ENCODE measurements at regions not wholly inside any gene's neighbourhood (a gene's known extent, or its start where the extent isn't known, plus 50 kb on each side); places are given as distances from the start of the nearest gene placed in this dataset.

DNA sequence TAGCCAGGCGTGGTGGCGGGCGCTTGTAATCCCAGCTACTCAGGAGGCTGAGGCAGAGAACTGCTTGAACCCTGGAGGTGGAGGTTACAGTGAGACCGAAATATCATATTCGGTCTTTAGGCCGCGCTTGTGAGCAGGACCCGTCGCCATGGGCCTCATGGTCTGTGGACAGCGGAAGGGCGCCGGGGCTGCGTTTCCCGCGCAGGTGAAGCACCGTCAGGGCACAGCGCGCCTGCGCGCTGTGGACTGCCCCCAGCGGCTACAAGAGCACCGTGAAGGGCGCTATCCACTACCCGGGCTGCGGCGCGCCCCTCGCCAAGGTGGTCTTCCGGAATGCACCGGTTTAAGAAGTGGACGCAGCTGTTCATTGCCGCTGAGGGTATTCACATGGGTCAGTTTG is 482.0 kb upstream of the NAALADL2 start:
- Histone ChIP-seq H3K27ac (ENCODE audit: low read depth in 2 of 2, low read length in 1 of 2) (no peak overlapping the region), H3K4me2 (no peak overlapping the region), H3K27me3 (ENCODE audit: insufficient read depth) (no peaks in the 10 kb centered on the region), H3K4me1 (ENCODE audit: control insufficient read depth in 1 of 2, insufficient read depth in 2 of 2, low read depth in 1 of 2, low read length in 1 of 2) (no peaks in the 10 kb centered on the region), H3K9me2 (no peaks in the 10 kb centered on the region; the same call in 1 of the 2 replicates), H3K79me2 (ENCODE audit: insufficient read depth) (no peaks in the 10 kb centered on the region), H4K20me1 (ENCODE audit: insufficient read depth) (no peaks in the 10 kb centered on the region), H3K9ac (no peak overlapping the region), H3K9me3 (no peaks in the 10 kb centered on the region), H3K36me3 (replicated peaks in 1 of 2; ENCODE audit: control insufficient read depth in 1 of 2, insufficient read depth in 2 of 2, low read length in 1 of 2) (no peaks in the 10 kb centered on the region), H3K4me3 (ENCODE audit: low read depth in 2 of 2, low read length in 1 of 2) (no peak overlapping the region), H2AFZ (ENCODE audit: low read depth) (no peak overlapping the region), H3F3A (replicated peaks; ENCODE audit: insufficient read depth) (no peaks in the 10 kb centered on the region)
- CTCF ChIA-PET, result no interaction called here
- no peak for DNase-seq
- TF ChIP-seq, protein P1, sequence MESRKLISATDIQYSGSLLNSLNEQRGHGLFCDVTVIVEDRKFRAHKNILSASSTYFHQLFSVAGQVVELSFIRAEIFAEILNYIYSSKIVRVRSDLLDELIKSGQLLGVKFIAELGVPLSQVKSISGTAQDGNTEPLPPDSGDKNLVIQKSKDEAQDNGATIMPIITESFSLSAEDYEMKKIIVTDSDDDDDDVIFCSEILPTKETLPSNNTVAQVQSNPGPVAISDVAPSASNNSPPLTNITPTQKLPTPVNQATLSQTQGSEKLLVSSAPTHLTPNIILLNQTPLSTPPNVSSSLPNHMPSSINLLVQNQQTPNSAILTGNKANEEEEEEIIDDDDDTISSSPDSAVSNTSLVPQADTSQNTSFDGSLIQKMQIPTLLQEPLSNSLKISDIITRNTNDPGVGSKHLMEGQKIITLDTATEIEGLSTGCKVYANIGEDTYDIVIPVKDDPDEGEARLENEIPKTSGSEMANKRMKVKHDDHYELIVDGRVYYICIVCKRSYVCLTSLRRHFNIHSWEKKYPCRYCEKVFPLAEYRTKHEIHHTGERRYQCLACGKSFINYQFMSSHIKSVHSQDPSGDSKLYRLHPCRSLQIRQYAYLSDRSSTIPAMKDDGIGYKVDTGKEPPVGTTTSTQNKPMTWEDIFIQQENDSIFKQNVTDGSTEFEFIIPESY (IDR thresholded peaks at IDR 0.05; ENCODE audit: borderline replicate concordance, low read depth), result no peak
- no peak for TF ChIP-seq TCF12 (IDR thresholded peaks at IDR 0.05)
- no peak for TF ChIP-seq MEF2A (IDR thresholded peaks at IDR 0.05; ENCODE audit: borderline replicate concordance, low read depth)
- TF ChIP-seq EP300 (IDR thresholded peaks at IDR 0.05; ENCODE audit: borderline replicate concordance in 1 of 2, low read depth in 1 of 2, low read length in 1 of 2), result no peak
- no peak for TF ChIP-seq GATA2 (CRISPR knock-in tag; IDR thresholded peaks at IDR 0.05)
- TF ChIP-seq, protein P2, sequence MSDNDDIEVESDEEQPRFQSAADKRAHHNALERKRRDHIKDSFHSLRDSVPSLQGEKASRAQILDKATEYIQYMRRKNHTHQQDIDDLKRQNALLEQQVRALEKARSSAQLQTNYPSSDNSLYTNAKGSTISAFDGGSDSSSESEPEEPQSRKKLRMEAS (IDR thresholded peaks at IDR 0.05; ENCODE audit: low read depth), result no peak
- TF ChIP-seq, protein P3, sequence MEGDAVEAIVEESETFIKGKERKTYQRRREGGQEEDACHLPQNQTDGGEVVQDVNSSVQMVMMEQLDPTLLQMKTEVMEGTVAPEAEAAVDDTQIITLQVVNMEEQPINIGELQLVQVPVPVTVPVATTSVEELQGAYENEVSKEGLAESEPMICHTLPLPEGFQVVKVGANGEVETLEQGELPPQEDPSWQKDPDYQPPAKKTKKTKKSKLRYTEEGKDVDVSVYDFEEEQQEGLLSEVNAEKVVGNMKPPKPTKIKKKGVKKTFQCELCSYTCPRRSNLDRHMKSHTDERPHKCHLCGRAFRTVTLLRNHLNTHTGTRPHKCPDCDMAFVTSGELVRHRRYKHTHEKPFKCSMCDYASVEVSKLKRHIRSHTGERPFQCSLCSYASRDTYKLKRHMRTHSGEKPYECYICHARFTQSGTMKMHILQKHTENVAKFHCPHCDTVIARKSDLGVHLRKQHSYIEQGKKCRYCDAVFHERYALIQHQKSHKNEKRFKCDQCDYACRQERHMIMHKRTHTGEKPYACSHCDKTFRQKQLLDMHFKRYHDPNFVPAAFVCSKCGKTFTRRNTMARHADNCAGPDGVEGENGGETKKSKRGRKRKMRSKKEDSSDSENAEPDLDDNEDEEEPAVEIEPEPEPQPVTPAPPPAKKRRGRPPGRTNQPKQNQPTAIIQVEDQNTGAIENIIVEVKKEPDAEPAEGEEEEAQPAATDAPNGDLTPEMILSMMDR (IDR thresholded peaks at IDR 0.05), result no peak
- TF ChIP-seq ELF1 (IDR thresholded peaks at IDR 0.05), result no peak
- no peak for TF ChIP-seq NFIC (IDR thresholded peaks at IDR 0.05; ENCODE audit: borderline replicate concordance)
- no peak for TF ChIP-seq GABPA (IDR thresholded peaks at IDR 0.05; ENCODE audit: low read depth)
- TF ChIP-seq TEAD4 (IDR thresholded peaks at IDR 0.05; ENCODE audit: borderline replicate concordance, insufficient read depth), result no peak
- TF ChIP-seq, protein P4, sequence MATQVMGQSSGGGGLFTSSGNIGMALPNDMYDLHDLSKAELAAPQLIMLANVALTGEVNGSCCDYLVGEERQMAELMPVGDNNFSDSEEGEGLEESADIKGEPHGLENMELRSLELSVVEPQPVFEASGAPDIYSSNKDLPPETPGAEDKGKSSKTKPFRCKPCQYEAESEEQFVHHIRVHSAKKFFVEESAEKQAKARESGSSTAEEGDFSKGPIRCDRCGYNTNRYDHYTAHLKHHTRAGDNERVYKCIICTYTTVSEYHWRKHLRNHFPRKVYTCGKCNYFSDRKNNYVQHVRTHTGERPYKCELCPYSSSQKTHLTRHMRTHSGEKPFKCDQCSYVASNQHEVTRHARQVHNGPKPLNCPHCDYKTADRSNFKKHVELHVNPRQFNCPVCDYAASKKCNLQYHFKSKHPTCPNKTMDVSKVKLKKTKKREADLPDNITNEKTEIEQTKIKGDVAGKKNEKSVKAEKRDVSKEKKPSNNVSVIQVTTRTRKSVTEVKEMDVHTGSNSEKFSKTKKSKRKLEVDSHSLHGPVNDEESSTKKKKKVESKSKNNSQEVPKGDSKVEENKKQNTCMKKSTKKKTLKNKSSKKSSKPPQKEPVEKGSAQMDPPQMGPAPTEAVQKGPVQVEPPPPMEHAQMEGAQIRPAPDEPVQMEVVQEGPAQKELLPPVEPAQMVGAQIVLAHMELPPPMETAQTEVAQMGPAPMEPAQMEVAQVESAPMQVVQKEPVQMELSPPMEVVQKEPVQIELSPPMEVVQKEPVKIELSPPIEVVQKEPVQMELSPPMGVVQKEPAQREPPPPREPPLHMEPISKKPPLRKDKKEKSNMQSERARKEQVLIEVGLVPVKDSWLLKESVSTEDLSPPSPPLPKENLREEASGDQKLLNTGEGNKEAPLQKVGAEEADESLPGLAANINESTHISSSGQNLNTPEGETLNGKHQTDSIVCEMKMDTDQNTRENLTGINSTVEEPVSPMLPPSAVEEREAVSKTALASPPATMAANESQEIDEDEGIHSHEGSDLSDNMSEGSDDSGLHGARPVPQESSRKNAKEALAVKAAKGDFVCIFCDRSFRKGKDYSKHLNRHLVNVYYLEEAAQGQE (IDR thresholded peaks at IDR 0.05; ENCODE audit: low read depth, low read length), result no peak
- TF ChIP-seq EZH2phosphoT487 (IDR thresholded peaks at IDR 0.05; ENCODE audit: borderline replicate concordance, low read depth), result no peak
- POLR2A ChIA-PET, result no interaction called here
- 93% methylated on average over 26 of the region's 32 CpGs for WGBS (ENCODE audit: low lambda C conversion rate)
